ENCODE measurements at regions not wholly inside any gene's neighbourhood (a gene's known extent, or its start where the extent isn't known, plus 50 kb on each side); places are given as distances from the start of the nearest gene placed in this dataset.

GRCh38 chr16:17899141-17899540 is 428.4 kb upstream of the XYLT1 start:
- no peak for TF ChIP-seq CTCF (conservative IDR thresholded peaks at IDR 0.05)
- Mint-ChIP-seq H3K27ac (no peak overlapping the region), H3K27me3 (no peaks in the 10 kb centered on the region), H3K4me1 (ENCODE audit: unreplicated experiment) (peaks cover 3% of the 10 kb centered on the region), H3K36me3 (no peaks in the 10 kb centered on the region), H3K4me3 (no peak overlapping the region), H3K9me3 (no peaks in the 10 kb centered on the region)
- DNase-seq (ENCODE audit: extremely low spot score, unreplicated experiment) = no peak

GRCh38 chr16:17887963-17888362 is 417.2 kb upstream of the XYLT1 start:
- no peak for DNase-seq (ENCODE audit: extremely low spot score, unreplicated experiment)
- Mint-ChIP-seq H3K27ac (no peak overlapping the region), H3K4me3 (no peak overlapping the region), H3K36me3 (no peaks in the 10 kb centered on the region), H3K27me3 (no peaks in the 10 kb centered on the region), H3K4me1 (ENCODE audit: unreplicated experiment) (no peaks in the 10 kb centered on the region), H3K9me3 (peaks cover 9% of the 10 kb centered on the region)
- no peak for TF ChIP-seq CTCF (conservative IDR thresholded peaks at IDR 0.05)

GRCh38 chr16:17885659-17886207 is 415.0 kb upstream of the XYLT1 start:
- Mint-ChIP-seq H3K9me3 (peaks cover 4% of the 10 kb centered on the region), H3K4me1 (ENCODE audit: unreplicated experiment) (no peaks in the 10 kb centered on the region), H3K4me3 (no peak overlapping the region), H3K36me3 (no peaks in the 10 kb centered on the region), H3K27me3 (no peaks in the 10 kb centered on the region), H3K27ac (no peak overlapping the region)
- no peak for DNase-seq (ENCODE audit: extremely low spot score, unreplicated experiment)
- TF ChIP-seq CTCF (conservative IDR thresholded peaks at IDR 0.05) = no peak

GRCh38 chr16:17877821-17878360 is 407.1 kb upstream of the XYLT1 start:
- no peak overlapping the region for H3K27ac Mint-ChIP-seq
- no peak for TF ChIP-seq CTCF (conservative IDR thresholded peaks at IDR 0.05)
- DNase-seq (ENCODE audit: extremely low spot score, unreplicated experiment) = no peak
- no peaks in the 10 kb centered on the region for H3K36me3 Mint-ChIP-seq
- H3K27me3 Mint-ChIP-seq = peaks cover 2% of the 10 kb centered on the region
- no peaks in the 10 kb centered on the region for H3K9me3 Mint-ChIP-seq
- H3K4me1 Mint-ChIP-seq (ENCODE audit: unreplicated experiment) = no peaks in the 10 kb centered on the region
- no peak overlapping the region for H3K4me3 Mint-ChIP-seq

- H3K27ac Mint-ChIP-seq = no peak overlapping the region
- H3K4me1 Mint-ChIP-seq (ENCODE audit: unreplicated experiment) = peaks cover 15% of the 10 kb centered on the region
- H3K4me3 Mint-ChIP-seq = no peak overlapping the region
- DNase-seq (ENCODE audit: extremely low spot score, unreplicated experiment) = no peak
- TF ChIP-seq CTCF (conservative IDR thresholded peaks at IDR 0.05) = no peak
- H3K36me3 Mint-ChIP-seq = no peaks in the 10 kb centered on the region
- no peaks in the 10 kb centered on the region for H3K9me3 Mint-ChIP-seq
- no peaks in the 10 kb centered on the region for H3K27me3 Mint-ChIP-seq
Measured at GRCh38 chr16:17866996-17867395, 396.2 kb upstream of the XYLT1 start.

All from type B pancreatic cell (in vitro differentiated cells).